ENCODE measurements at regions not wholly inside any gene's neighbourhood (a gene's known extent, or its start where the extent isn't known, plus 50 kb on each side); places are given as distances from the start of the nearest gene placed in this dataset.

DNA sequence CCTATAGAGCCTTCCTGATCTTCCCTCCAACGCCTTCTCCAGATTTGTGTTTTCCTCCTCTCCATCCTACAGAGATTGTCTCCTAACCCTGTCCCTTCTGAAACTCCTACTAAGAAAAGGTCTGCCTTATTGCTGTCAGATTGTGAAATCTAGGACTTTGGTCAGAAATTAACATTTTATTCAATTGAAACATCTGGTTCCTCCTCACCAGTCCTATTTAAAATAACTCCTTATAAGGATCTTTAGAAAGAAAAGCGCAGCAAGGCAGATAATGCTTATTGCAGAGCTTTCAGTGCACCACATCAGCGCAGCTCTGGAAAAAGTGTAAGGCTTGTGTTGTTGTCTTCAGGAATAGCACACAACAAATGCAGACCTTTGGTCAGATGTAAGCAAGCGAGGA is 477.8 kb upstream of the CHST9 start (continued):
- TF ChIP-seq, protein P1, sequence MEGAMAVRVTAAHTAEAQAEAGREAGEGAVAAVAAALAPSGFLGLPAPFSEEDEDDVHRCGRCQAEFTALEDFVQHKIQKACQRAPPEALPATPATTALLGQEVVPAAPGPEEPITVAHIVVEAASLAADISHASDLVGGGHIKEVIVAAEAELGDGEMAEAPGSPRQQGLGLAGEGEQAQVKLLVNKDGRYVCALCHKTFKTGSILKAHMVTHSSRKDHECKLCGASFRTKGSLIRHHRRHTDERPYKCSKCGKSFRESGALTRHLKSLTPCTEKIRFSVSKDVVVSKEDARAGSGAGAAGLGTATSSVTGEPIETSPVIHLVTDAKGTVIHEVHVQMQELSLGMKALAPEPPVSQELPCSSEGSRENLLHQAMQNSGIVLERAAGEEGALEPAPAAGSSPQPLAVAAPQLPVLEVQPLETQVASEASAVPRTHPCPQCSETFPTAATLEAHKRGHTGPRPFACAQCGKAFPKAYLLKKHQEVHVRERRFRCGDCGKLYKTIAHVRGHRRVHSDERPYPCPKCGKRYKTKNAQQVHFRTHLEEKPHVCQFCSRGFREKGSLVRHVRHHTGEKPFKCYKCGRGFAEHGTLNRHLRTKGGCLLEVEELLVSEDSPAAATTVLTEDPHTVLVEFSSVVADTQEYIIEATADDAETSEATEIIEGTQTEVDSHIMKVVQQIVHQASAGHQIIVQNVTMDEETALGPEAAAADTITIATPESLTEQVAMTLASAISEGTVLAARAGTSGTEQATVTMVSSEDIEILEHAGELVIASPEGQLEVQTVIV (IDR thresholded peaks at IDR 0.05; ENCODE audit: borderline replicate concordance, partially characterized antibody): no peak
- TF ChIP-seq ZNF207 (IDR thresholded peaks at IDR 0.05; ENCODE audit: borderline replicate concordance): no peak
- TF ChIP-seq, protein P2, sequence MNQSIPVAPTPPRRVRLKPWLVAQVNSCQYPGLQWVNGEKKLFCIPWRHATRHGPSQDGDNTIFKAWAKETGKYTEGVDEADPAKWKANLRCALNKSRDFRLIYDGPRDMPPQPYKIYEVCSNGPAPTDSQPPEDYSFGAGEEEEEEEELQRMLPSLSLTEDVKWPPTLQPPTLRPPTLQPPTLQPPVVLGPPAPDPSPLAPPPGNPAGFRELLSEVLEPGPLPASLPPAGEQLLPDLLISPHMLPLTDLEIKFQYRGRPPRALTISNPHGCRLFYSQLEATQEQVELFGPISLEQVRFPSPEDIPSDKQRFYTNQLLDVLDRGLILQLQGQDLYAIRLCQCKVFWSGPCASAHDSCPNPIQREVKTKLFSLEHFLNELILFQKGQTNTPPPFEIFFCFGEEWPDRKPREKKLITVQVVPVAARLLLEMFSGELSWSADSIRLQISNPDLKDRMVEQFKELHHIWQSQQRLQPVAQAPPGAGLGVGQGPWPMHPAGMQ (IDR thresholded peaks at IDR 0.05; ENCODE audit: borderline replicate concordance): no peak

DNA sequence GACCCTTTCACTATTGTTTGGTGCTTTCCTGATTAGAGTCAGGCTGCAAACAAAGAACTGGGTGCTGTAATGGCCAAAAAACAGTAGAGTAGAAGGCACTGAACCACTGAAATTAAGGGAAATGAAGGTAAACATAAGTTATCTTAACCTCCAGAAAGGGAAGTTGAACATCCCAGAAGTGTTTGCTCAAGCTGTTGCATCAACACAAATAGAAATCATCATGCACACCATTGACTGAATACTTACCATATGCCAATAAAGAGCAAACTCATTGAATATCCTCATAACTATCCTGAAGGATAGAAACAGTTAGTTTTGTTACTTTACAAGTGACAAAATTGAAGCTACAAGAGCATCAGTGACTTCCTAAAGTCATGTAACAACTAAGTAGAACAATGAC is 477.4 kb upstream of the CHST9 start:
- H2AFZ ChIP-seq (ENCODE audit: control insufficient read depth, low read depth, low read length): no peak overlapping the region
- no peaks in the 10 kb centered on the region for H4K20me1 ChIP-seq (ENCODE audit: control insufficient read depth, insufficient read depth)
- no peaks in the 10 kb centered on the region for H3K79me2 ChIP-seq (ENCODE audit: control insufficient read depth, insufficient read depth, low read length)
- SMC1A ChIA-PET (ENCODE audit: uncharacterized antibody, unreplicated experiment): no interaction called here
- in situ Hi-C loops (cut with MboI) (no loop called here), intact Hi-C loops (cut with micrococcal nuclease; ENCODE audit: unreplicated experiment) (no loop called here)
- FAIRE-seq: no peak
- no peaks in the 10 kb centered on the region for H3K4me1 ChIP-seq (ENCODE audit: control insufficient read depth, insufficient read depth, low read length)
- RAD21 ChIA-PET (ENCODE audit: unreplicated experiment): no interaction called here
- no peak overlapping the region for H3K4me2 ChIP-seq (ENCODE audit: control insufficient read depth, insufficient read depth)
- no peak for TF ChIP-seq MEF2B (IDR thresholded peaks at IDR 0.05; ENCODE audit: partially characterized antibody, poor library complexity, severe bottlenecking)
- TF ChIP-seq, protein P3, sequence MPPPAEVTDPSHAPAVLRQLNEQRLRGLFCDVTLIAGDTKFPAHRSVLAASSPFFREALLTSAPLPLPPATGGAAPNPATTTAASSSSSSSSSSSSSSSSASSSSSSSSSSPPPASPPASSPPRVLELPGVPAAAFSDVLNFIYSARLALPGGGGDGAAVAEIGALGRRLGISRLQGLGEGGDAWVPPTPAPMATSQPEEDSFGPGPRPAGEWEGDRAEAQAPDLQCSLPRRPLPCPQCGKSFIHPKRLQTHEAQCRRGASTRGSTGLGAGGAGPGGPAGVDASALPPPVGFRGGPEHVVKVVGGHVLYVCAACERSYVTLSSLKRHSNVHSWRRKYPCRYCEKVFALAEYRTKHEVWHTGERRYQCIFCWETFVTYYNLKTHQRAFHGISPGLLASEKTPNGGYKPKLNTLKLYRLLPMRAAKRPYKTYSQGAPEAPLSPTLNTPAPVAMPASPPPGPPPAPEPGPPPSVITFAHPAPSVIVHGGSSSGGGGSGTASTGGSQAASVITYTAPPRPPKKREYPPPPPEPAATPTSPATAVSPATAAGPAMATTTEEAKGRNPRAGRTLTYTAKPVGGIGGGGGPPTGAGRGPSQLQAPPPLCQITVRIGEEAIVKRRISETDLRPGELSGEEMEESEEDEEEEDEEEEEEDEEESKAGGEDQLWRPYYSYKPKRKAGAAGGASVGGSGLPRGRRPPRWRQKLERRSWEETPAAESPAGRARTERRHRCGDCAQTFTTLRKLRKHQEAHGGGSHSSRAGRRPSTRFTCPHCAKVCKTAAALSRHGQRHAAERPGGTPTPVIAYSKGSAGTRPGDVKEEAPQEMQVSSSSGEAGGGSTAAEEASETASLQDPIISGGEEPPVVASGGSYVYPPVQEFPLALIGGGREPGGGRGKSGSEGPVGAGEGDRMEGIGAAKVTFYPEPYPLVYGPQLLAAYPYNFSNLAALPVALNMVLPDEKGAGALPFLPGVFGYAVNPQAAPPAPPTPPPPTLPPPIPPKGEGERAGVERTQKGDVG (CRISPR knock-in tag; IDR thresholded peaks at IDR 0.05): no peak
- TF ChIP-seq SIX5 (IDR thresholded peaks at IDR 0.05; ENCODE audit: low read depth, low read length, severe bottlenecking): no peak
- TF ChIP-seq ZZZ3 (IDR thresholded peaks at IDR 0.05; ENCODE audit: control insufficient read depth, insufficient read length, low read depth): no peak
- no peak for TF ChIP-seq STAT3 (IDR thresholded peaks at IDR 0.05; ENCODE audit: low read depth, low read length)
- no peak for DNase-seq (ENCODE audit: low read depth, low spot score)
- H3K4me3 ChIP-seq: no peak overlapping the region
- no peaks in the 10 kb centered on the region for H3K9me3 ChIP-seq (replicated peaks; ENCODE audit: control insufficient read depth, insufficient read depth, low read length)
- POLR2A ChIA-PET: no interaction called here
- H3K9ac ChIP-seq (ENCODE audit: control insufficient read depth, insufficient read depth, low read length): no peak overlapping the region
- no peak overlapping the region for H3K27ac ChIP-seq (ENCODE audit: control insufficient read depth, insufficient read depth)
- BruUV-seq (replicated peaks): no TSS peak
- H3K27me3 ChIP-seq (replicated peaks in 1 of 2; ENCODE audit: control insufficient read depth in 2 of 2, insufficient read depth in 2 of 2, low read length in 1 of 2): no peaks in the 10 kb centered on the region
- no peak for ATAC-seq
- no peaks in the 10 kb centered on the region for H3K36me3 ChIP-seq (ENCODE audit: control insufficient read depth in 2 of 2, insufficient read depth in 2 of 2, low read length in 1 of 2)
- CTCF ChIA-PET: no interaction called here

Measured in GM12878 (cell line).